GM19043 (cell line): ENCODE measurements at regions not wholly inside any gene's neighbourhood (a gene's known extent, or its start where the extent isn't known, plus 50 kb on each side); places are given as distances from the start of the nearest gene placed in this dataset.
A peak's percentile ranks its signal among the peaks of the same experiment; 100 is the strongest.
"Not testable (repeated sequence)": the region's sequence is repeated elsewhere in the genome, so short reads cannot be mapped to it uniquely, and the experiment has no call there.

Source experiments
- ATAC-seq: cut with Tn5 transposase; IDR thresholded peaks from one replicate; pipeline ENCODE4 v1.9.1; 2021; ENCODE audit warnings: low read depth; ENCODE audit not compliant: unreplicated experiment

GRCh38 chr9:81811688-81812087, 116.5 kb upstream of the SPATA31D4 start:
- not testable (repeated sequence) for ATAC-seq

- no peak for ATAC-seq
Measured at GRCh38 chr9:81814401-81814793, 113.8 kb upstream of the SPATA31D4 start.

GRCh38 chr9:81814794-81815464, 113.3 kb upstream of the SPATA31D4 start:
- ATAC-seq, result peak; percentile 55

- ATAC-seq, result no peak
Measured at GRCh38 chr9:81815781-81816180, 112.4 kb upstream of the SPATA31D4 start.

- ATAC-seq, result no peak
Measured at GRCh38 chr9:81819155-81819554, 109.1 kb upstream of the SPATA31D4 start.

GRCh38 chr9:81819859-81820546, 108.2 kb upstream of the SPATA31D4 start:
- no peak for ATAC-seq

- no peak for ATAC-seq
Measured at GRCh38 chr9:81822301-81822865, 105.8 kb upstream of the SPATA31D4 start.

GRCh38 chr9:81822967-81823366, 105.3 kb upstream of the SPATA31D4 start:
- no peak for ATAC-seq

- no peak for ATAC-seq
Measured at GRCh38 chr9:81823672-81824554, 104.3 kb upstream of the SPATA31D4 start.

- no peak for ATAC-seq
Measured at GRCh38 chr9:81824802-81825730, 103.2 kb upstream of the SPATA31D4 start.

GRCh38 chr9:81825846-81826516, 102.2 kb upstream of the SPATA31D4 start:
- no peak for ATAC-seq

GRCh38 chr9:81826517-81826906, 101.7 kb upstream of the SPATA31D4 start:
- no peak for ATAC-seq

- peak; percentile 78 for ATAC-seq
Measured at GRCh38 chr9:81827616-81828296, 100.5 kb upstream of the SPATA31D4 start.

GRCh38 chr9:81829195-81829882, 98.9 kb upstream of the SPATA31D4 start:
- ATAC-seq, result no peak

GRCh38 chr9:81830431-81830830, 97.8 kb upstream of the SPATA31D4 start:
- ATAC-seq, result not testable (repeated sequence)

GRCh38 chr9:81832571-81833285, 95.5 kb upstream of the SPATA31D4 start:
- no peak for ATAC-seq

GRCh38 chr9:81833563-81834345, 94.5 kb upstream of the SPATA31D4 start:
- no peak for ATAC-seq
